GM18502 (cell line): ENCODE measurements at regions not wholly inside any gene's neighbourhood (a gene's known extent, or its start where the extent isn't known, plus 50 kb on each side); places are given as distances from the start of the nearest gene placed in this dataset.
"Not testable (repeated sequence)": the region's sequence is repeated elsewhere in the genome, so short reads cannot be mapped to it uniquely, and the experiment has no call there.

Source experiments
- ATAC-seq: cut with Tn5 transposase; IDR thresholded peaks from one replicate; pipeline ENCODE4 v1.9.1; 2021; ENCODE audit warnings: mild to moderate bottlenecking; ENCODE audit not compliant: unreplicated experiment, poor library complexity

DNA sequence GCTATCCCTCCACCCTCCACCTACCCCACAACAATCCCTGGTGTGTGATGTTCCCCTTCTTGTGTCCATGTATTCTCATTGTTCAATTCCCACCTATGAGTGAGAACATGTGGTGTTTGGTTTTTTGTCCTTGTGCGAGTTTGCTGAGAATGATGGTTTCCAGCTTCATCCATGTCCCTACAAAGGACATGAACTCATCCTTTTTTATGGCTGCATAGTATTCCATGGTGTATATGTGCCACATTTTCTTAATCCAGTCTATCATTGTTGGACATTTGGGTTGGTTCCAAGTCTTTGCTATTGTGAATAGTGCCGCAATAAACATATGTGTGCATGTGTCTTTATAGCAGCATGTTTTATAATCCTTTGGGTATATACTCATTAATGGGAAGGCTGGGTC, 1117.6 kb downstream of the DNAJB9 start:
- not testable (repeated sequence) for ATAC-seq

GRCh38 chr7:109692613-109693012, 1122.9 kb downstream of the DNAJB9 start:
- not testable (repeated sequence) for ATAC-seq

GRCh38 chr7:109694149-109695071, 1124.7 kb downstream of the DNAJB9 start:
- no peak for ATAC-seq

- no peak for ATAC-seq
Observed at GRCh38 chr7:109695419-109695818, 1125.7 kb downstream of the DNAJB9 start.

GRCh38 chr7:109696723-109697122, 1127.0 kb downstream of the DNAJB9 start:
- no peak for ATAC-seq

- no peak for ATAC-seq
Observed at GRCh38 chr7:109699661-109700060, 1130.0 kb downstream of the DNAJB9 start.

DNA sequence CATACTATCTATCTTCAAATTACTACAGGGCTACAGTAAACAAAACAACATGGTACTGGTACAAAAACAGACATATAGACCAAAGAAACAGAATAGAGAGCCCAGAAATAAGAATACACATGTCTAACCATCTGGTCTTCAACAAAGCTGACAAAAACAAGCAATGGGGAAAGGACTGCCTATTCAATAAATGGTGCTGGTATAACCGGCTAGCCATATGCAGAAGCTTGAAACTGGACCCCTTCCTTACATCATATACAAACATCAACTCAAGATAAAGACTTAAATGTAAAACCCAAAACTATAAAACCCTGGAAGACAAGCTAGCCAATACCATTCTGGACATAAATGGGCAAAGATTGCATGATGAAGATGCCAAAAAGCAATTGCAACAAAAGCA, 1143.7 kb downstream of the DNAJB9 start:
- ATAC-seq = no peak

GRCh38 chr7:109719359-109719758, 1149.7 kb downstream of the DNAJB9 start:
- ATAC-seq = not testable (repeated sequence)

GRCh38 chr7:109734601-109735000, 1164.9 kb downstream of the DNAJB9 start:
- no peak for ATAC-seq

- no peak for ATAC-seq
Observed at GRCh38 chr7:109735881-109736280, 1166.2 kb downstream of the DNAJB9 start.

- ATAC-seq = no peak
Observed at GRCh38 chr7:109745677-109746410, 1176.2 kb downstream of the DNAJB9 start.

- no peak for ATAC-seq
Observed at GRCh38 chr7:109751241-109751640, 1181.6 kb downstream of the DNAJB9 start.

- ATAC-seq = no peak
Observed at GRCh38 chr7:109752068-109752467, 1182.4 kb downstream of the DNAJB9 start.

- ATAC-seq = no peak
Observed at GRCh38 chr7:109757713-109758112, 1188.0 kb downstream of the DNAJB9 start.

DNA sequence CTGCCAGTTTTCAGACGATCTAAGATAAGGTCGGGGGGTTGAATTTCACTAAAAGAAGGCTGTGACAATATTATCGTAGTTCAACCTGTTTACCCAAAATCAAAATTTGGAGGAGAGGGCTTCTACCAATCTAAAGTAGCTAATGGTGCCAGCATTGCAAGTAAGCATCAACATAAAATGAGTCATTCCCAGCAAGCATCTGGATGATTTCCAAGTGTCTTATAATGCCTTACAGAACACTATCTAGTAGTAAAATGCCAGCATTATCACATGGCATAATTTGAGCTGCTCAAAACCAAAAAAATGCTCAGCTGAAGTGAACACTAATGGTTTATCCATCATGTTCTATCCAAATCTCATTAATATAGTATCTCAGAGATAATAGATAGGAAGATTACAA, 1193.9 kb downstream of the DNAJB9 start:
- no peak for ATAC-seq

DNA sequence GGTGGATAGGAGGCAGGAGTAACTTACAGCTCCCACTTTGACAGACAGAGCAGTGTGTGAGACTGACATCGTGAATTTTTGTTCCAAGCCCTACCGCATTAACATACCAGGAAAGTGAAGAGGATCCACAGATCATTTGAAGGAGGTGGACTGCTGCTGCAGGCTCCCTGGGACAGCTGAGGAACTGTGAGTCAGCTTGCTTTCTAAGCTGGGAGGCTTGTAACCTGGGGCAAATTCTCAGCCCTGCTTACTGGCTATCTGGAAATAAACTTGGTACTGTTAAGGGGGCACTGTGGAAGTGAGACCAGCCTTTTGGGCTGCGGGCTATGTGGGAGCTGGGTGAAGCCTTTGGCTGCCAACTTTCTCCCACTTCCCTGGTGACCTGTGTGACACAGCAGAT, 1202.5 kb downstream of the DNAJB9 start:
- no peak for ATAC-seq

- ATAC-seq = no peak
Observed at GRCh38 chr7:109782806-109783205, 1213.1 kb downstream of the DNAJB9 start.

- no peak for ATAC-seq
Observed at GRCh38 chr7:109806548-109806947, 1236.9 kb downstream of the DNAJB9 start.

GRCh38 chr7:109821156-109821555, 1251.5 kb downstream of the DNAJB9 start:
- ATAC-seq = no peak

DNA sequence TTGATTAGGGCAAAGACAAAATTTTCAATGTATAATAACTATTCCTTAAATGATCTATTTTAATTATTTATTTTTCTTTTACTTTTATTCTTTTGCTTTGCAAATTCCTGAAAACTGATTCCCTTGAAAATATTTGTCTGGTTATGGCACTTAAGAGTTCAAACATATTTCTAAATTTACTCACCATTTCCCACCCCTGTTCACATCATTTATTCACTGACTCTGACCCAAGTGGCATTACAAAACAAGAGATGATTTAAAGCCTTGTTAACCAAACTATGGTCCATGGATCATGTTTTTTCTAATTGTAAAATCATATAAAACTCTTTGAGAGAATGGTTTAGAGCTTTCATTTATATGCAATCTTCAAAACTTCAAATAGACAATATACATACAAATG, 1256.1 kb upstream of the LRRN3 start:
- ATAC-seq = no peak

- no peak for ATAC-seq
Observed at GRCh38 chr7:109835577-109835976, 1255.3 kb upstream of the LRRN3 start.
